Testis (tissue), 2 donors: ENCODE measurements at regions not wholly inside any gene's neighbourhood (a gene's known extent, or its start where the extent isn't known, plus 50 kb on each side); places are given as distances from the start of the nearest gene placed in this dataset.

ENCODE experiments used
- POLR2A ChIP-seq: fragments of 450-650 bp; IDR thresholded peaks from one replicate; pipeline ENCODE4 v1.6.1; 2017; ENCODE audit warnings: antibody characterized with exemption, mild to moderate bottlenecking, moderate library complexity
- TF ChIP-seq, protein P1 (sequence below), 3 experiments: fragments of 450-650 bp in 2 of 3; fragments of 200-600 bp in 1 of 3; sonication (generic) in 1 of 3; IDR thresholded peaks; one replicate each; pipeline ENCODE4 v1.5.1; 2016 to 2019; ENCODE audit warnings: antibody characterized with exemption in 3 of 3, mild to moderate bottlenecking in 2 of 3, moderate library complexity in 1 of 3

DNA sequence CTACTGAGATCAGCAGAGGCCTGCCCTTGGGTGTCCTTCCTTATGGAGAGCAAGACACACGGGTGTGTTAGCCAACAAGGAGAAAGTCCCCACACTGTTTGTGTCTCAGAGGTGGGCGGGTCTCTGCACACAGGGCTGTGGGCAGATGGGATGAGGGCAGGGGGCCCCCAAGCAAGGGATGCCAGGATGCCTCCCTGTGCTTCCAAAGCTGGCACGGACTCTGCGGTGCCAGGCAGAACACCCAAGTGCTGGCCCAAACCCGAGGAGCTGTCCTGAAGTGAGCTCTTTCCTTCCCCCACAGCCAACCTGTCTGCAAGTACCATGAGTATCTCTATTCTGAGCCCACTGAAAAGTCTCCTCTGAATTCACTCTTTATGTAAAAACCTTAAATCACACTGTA is 273.3 kb downstream of the CTTN start:
- TF ChIP-seq, protein P1, sequence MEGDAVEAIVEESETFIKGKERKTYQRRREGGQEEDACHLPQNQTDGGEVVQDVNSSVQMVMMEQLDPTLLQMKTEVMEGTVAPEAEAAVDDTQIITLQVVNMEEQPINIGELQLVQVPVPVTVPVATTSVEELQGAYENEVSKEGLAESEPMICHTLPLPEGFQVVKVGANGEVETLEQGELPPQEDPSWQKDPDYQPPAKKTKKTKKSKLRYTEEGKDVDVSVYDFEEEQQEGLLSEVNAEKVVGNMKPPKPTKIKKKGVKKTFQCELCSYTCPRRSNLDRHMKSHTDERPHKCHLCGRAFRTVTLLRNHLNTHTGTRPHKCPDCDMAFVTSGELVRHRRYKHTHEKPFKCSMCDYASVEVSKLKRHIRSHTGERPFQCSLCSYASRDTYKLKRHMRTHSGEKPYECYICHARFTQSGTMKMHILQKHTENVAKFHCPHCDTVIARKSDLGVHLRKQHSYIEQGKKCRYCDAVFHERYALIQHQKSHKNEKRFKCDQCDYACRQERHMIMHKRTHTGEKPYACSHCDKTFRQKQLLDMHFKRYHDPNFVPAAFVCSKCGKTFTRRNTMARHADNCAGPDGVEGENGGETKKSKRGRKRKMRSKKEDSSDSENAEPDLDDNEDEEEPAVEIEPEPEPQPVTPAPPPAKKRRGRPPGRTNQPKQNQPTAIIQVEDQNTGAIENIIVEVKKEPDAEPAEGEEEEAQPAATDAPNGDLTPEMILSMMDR (IDR thresholded peaks at IDR 0.05), result no peak
- TF ChIP-seq POLR2A, result no peak
